T-helper 2 cell (primary cell): ENCODE measurements at regions not wholly inside any gene's neighbourhood (a gene's known extent, or its start where the extent isn't known, plus 50 kb on each side); places are given as distances from the start of the nearest gene placed in this dataset.
"Not testable (repeated sequence)": the region's sequence is repeated elsewhere in the genome, so short reads cannot be mapped to it uniquely, and the experiment has no call there.

ENCODE experiments used
- DNase-seq, 5 experiments: peaks; one replicate each; pipeline versions ENCODE4 v3.0.0 to v3.0.0-alpha.2; 2012 to 2022

- peak in 1 of 5 experiments; percentile 51 for DNase-seq
These were observed 51.1 kb downstream of the DOP1B start for GRCh38 chr21:36207577-36208320.

- no peak for DNase-seq
These were observed 51.8 kb downstream of the DOP1B start for GRCh38 chr21:36208326-36209013.

- peak in 3 of 5 experiments; percentile 7 to 73 (median 22) for DNase-seq
These were observed 53.1 kb downstream of the DOP1B start for GRCh38 chr21:36209626-36210171.

GRCh38 chr21:36210779-36211659 lies 54.4 kb downstream of the DOP1B start:
- no peak for DNase-seq

- DNase-seq: no peak
These were observed 55.3 kb downstream of the DOP1B start for GRCh38 chr21:36211660-36212512.

GRCh38 chr21:36212513-36212780 lies 55.8 kb downstream of the DOP1B start:
- DNase-seq: no peak

GRCh38 chr21:36214561-36214960 lies 57.9 kb downstream of the DOP1B start:
- no peak for DNase-seq

GRCh38 chr21:36217743-36218142 lies 61.1 kb downstream of the DOP1B start:
- no peak for DNase-seq

- DNase-seq: no peak
These were observed 62.1 kb downstream of the DOP1B start for GRCh38 chr21:36218691-36219090.

GRCh38 chr21:36223451-36223850 lies 66.8 kb downstream of the DOP1B start:
- DNase-seq: no peak

GRCh38 chr21:36229181-36229580 lies 72.6 kb downstream of the DOP1B start:
- no peak for DNase-seq

GRCh38 chr21:36231444-36231843 lies 74.8 kb downstream of the DOP1B start:
- not testable (repeated sequence) for DNase-seq

GRCh38 chr21:36232641-36233040 lies 76.0 kb downstream of the DOP1B start:
- DNase-seq: no peak

GRCh38 chr21:36235058-36235582 lies 78.5 kb downstream of the DOP1B start:
- DNase-seq: no peak

GRCh38 chr21:36236052-36236730 lies 79.6 kb downstream of the DOP1B start:
- no peak for DNase-seq

- no peak for DNase-seq
These were observed 80.8 kb downstream of the DOP1B start for GRCh38 chr21:36237441-36237840.

- no peak for DNase-seq
These were observed 80.4 kb upstream of the MORC3 start for GRCh38 chr21:36239585-36239984.

- DNase-seq: no peak
These were observed 78.3 kb upstream of the MORC3 start for GRCh38 chr21:36241717-36242116.

- DNase-seq: no peak
These were observed 74.9 kb upstream of the MORC3 start for GRCh38 chr21:36245115-36245514.

GRCh38 chr21:36245649-36246048 lies 74.3 kb upstream of the MORC3 start:
- DNase-seq: no peak

- DNase-seq: no peak
These were observed 73.8 kb upstream of the MORC3 start for GRCh38 chr21:36246080-36246631.
